HG03025 (cell line): ENCODE measurements at regions not wholly inside any gene's neighbourhood (a gene's known extent, or its start where the extent isn't known, plus 50 kb on each side); places are given as distances from the start of the nearest gene placed in this dataset.
"Not testable (repeated sequence)": the region's sequence is repeated elsewhere in the genome, so short reads cannot be mapped to it uniquely, and the experiment has no call there.

Experiments used
- ATAC-seq: cut with Tn5 transposase; IDR thresholded peaks from one replicate; pipeline ENCODE4 v1.9.1; 2021; ENCODE audit warnings: mild to moderate bottlenecking, moderate library complexity; ENCODE audit not compliant: unreplicated experiment, low FRiP score

DNA sequence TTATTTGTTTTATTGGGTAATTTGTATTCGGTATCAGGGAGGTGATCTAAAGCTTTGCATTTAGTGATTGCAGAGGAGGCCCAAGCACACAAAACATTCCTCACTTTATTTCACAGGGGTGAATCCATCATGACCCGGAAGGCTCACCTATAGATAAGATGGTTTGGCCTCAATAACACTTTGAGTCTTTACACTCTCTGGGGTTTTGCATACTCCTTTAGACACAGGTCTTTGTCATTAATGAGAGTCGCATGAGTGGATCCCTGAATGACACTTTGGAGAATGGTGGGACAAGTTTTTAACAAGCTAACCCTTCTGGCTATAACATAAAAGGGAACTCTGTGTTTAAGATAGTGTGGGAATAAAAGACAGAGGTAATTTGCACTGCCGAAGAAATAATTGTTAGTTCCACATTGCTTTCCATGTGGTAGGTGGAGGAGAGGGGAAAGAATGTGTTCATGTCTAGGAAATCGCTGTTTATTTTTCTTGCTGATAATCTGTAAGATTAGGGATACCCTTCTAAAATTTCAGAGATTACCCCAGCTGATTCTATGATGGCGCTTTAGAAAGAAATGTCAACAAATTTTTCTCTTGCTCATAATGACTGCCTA, 455.8 kb downstream of the TFEC start:
- ATAC-seq: no peak

DNA sequence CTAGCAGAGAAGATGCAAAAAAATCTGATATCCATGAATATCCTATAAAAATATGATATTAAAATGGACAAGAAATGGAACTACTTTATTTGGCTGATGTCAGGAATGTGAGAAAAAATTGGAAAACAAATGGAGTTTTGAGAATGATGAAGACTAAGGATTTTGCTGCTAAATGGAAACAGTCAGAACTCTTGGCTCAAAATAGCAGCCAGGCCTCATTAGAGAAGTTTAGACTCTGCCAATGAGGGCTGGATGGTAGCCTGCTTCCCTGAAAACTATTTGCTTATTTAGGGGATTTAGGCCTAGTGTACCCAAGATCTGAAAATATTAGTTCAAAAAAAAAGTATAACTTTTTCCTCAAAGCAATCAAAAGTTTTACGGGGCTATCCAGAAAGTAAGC, 458.5 kb downstream of the TFEC start:
- ATAC-seq: no peak

DNA sequence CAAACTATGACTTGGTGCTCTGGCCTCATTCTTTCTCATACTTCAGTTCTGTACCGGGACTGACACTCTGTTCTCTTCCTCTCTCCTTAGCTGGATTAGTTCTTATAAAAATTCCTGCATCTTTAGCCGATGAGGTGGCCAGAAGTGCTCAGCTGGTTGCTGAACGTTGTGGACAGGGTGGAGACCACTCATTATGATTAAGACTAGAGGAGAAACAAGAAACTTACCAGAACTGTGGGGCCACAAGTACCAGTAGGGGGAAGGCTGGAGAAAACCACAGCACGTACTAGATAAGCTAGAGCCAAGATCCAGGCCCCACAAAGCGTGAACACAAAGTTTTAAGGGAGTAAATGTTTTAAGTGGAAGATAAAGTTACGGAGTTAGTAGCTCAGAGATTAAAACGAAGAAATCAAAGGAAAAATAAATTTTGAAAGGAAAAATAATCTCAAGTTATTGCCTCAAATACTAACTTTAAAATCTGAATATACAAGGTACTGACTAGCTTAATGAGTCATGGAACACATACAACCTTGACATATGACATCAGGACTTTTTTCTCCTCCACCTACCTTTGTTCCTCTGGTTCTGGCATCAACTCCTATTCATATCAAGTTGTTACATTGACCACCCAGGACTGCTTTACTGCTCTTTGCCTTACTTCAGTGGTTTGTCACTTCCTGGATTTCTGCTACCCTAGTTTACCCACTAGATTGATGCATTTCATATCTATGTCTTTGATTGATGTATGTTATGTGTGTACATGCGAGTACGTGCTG, 469.0 kb downstream of the TFEC start:
- ATAC-seq: no peak

DNA sequence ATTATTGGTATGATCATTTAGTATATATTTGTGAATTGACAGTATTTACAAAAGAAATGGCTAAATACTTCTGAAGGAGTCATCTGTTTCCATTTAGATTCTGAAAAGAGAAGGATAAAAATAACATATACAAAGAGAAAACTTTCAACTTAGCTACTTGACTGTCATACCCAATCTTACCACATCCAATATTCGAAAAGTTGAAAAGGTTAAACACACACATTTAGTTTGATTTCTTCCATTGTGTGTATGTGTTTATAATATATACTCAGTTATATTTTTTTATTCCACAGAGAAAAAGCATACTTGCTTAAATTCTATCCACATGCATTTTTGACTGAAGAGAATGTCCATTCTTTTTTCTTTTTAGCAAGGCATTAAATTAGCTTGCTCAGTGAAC, 470.7 kb downstream of the TFEC start:
- ATAC-seq: no peak

DNA sequence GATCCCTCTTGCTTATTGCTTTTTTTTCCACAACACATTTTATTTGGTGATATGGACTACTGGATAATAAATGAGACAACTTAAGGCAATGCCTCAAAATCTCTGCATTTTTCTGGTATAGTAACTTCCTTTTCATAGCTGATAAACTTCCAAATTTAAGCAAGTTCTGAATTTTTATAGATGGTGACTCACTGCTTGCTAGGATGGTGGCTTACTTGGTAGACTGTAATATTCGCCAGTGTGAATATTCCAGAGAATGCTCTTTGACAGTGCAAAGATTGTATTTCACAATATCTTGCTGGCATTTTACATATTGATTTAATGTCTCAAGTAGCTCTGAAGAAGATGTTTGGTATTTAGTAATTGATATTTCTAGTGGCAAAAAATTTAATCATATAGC, 472.4 kb downstream of the TFEC start:
- no peak for ATAC-seq

DNA sequence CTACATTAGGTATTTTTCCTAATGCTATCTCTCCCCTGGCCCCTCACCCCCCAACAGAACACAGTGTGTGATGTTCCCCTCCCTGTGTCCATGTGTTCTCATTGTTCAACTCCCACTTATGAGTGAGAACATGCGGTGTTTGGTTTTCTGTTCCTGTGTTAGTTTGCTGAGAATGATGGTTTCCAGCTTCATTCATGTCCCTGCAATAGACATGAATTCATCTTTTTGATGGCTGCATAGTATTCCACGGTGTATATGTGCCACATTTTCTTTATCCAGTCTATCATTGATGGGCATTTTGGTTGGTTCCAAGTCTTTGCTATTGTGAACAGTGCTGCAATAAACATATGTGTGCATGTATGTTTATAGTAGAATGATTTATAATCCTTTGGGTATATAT, 473.3 kb downstream of the TFEC start:
- ATAC-seq: not testable (repeated sequence)

DNA sequence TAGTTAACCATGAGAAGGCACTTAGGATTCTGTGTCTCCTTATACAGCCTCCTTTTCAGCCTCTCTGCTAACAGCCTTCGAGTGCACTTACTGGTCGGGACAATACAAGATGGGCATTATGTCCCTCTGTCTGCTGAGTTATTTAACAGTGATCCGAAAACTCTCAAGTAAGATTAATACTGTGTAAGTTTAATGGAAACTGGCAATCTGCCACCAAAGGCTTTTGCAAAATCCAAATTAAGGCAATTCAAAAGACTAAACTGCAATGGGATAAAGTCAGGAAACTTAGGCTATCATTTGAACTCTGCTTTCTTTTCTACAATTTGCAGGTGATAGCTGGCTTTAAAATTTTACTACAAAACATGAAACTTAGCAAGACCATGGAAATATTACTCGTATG, 477.8 kb downstream of the TFEC start:
- ATAC-seq: no peak

DNA sequence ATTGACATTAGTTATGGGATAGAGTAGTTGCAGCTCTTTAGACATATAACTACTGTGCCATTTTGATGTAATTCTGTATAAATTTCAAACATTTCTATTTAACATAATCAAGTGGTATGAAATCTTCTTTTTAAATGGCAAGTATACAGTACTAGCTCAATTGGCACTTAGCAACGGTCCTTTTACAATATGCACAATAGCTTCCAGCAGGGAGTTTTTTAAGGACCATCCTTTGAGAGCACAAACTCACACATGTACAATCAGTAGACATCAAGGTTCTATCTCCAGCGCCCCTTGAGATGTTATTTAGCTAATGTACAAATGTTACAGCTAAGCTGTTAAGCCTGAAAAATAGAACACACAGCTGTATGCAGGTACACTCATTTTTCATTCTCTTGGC, 480.7 kb downstream of the TFEC start:
- no peak for ATAC-seq

DNA sequence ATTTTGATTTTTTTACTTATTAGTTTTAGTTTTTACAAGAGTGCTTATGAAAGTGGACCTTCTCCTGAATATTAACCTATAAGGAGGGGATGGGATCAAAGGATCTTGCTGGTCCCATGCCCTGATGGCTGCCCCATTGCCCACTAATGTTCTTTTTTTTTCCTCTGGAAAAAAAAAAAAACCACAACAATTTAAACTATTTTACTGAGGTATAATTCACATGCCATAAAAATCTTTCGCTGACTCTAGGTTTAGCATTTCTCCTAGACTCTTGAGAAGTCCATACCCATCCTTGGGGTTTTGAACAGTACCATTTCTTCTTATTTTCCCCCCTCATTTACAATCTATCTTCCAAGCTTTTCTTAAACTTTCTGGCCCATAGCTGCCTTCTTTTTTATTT, 481.8 kb downstream of the TFEC start:
- ATAC-seq: no peak

DNA sequence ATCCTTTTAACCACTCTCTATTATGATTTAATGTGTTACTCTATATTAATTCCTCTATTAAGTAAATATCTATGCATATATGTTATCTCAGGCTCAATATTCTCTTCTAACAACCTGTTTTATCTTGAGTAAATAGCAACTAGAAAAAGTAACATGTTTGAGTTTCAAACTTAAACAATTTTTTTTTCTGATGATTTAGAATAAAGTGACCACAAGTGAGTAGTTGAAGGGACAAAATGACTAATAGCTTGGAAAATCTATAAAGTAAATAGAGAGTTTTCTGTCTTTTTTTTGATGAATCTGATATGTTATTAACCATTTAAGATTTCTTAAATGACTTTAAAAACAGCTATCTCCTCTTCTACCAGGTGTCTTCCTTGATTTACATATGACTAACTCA, 483.8 kb downstream of the TFEC start:
- no peak for ATAC-seq

DNA sequence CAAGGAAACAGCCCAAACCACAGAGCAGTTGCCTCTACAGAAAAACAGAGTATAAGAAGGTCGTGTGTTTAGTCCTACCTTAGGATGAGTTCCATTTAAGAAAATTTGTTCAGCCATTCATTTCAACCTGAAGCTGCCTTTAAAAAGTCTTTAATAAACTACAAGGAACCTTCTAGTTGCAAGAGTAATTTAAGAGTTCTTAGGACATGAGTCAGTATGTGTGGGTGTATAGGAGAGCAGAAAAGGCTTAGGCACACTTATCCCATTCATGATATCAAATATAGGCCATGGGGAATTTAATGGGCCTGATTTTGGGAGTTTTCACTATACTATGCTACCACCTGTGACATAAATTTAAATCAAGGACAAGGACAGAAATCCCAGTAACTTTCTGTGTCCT, 496.8 kb downstream of the TFEC start:
- no peak for ATAC-seq

DNA sequence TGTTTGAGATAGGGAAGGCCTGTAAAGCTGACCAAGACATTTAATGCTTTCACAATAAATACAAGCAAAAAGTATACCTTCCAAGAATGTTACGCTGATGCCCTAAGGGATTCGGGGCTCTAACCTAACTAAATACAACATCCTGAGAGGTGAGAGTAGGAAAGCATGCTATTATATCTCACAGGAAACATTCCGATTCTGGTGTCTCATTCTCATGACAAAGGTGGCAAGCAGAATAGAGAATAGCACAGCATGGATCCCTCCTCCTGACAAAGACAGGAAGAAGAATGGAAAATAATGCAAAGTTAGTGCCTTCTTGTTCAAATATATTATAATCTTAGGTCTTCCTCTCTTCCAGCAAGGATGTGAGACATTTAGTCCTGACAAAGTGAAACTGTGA, 504.3 kb downstream of the TFEC start:
- no peak for ATAC-seq

DNA sequence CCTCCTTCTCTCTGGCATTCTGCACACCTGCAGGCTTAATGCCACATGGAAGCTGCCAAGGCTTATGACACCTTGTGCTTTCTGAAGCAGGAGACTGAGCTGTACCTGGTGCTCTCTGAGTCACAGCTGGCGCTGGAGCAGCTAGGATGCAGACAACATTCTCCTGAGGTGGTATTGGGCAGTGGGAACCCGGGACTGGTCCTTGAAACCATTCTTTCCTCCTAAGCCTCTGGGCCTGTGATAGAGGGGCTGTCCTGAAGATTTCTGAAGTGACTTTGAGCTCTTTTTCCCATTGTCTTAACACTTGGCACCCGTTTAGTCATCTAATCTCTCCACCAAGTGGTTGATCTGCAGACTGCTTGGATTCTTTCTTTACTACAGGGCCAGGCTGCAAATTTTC, 508.4 kb downstream of the TFEC start:
- ATAC-seq: no peak

DNA sequence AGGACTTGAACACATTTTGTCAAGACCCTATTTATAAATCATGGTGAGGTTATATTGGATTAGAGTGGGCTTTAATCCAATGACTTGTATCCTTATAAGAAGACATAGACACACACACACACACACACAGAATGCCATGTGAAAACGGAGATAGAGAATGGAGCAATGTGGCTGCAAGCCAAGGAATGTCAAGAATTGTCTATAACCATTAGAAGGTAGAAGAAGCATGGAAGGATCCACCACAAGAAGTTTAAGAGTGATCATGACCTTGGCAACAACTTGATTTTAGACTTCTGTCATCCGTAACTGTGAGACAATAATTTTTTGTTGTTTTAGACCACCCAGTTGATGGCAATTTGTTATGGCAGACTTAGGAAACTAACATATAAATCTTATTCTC, 514.2 kb downstream of the TFEC start:
- ATAC-seq: no peak

DNA sequence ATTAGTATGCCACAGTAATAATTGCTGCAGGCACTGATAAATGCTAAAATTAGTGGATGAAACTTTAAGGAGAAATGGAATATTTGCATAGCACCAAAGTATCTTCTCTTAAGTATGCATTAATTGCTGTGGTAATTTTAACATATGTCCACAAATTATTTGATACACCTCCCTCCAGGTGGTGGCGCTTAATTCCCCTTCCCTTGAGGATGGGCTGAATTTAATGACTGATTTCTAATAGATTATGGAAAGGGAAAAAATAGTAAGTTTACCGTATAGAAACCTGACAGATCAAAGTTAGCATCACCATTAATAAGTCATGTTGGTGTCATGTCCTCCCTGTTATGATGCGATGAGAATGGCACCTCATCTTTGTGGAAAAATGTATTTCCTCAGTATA, 519.2 kb downstream of the TFEC start:
- ATAC-seq: no peak

DNA sequence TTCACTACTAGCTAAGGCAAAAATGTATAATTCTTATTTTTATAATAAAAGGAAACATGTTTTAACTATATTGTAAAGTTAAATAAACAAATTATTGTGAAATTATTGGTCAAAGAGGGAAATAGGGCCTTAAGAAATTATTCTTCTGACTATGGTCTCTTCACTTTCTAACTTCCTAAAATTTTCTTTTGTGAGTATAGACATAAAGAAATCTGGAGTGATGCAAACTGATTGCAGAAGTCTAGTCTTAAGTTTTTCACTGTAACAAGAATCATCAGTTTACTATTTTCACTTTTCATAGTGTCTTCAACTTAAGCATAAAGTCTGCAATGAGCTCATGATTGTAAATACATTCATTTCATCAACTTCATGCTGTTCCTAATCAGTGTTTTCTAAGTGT, 525.4 kb downstream of the TFEC start:
- ATAC-seq: no peak

DNA sequence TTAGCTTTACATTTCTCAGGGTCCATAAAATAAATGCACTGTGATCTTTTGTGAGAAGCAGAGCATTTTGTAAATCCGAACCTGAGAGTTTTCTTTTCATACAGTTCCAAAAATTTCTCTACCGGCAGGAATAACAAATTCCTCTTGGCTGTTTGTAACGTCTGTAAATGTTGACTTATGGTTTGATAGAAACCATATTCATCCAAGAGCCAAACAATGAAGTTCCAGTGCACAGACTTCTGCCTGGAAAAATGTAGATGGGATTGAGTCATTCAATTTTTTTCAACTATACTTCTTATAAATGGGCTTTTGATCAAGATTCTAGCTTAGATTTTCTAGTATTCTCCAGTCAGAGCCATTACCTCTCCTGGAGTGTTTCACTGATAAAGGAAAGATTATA, 530.6 kb downstream of the TFEC start:
- no peak for ATAC-seq

DNA sequence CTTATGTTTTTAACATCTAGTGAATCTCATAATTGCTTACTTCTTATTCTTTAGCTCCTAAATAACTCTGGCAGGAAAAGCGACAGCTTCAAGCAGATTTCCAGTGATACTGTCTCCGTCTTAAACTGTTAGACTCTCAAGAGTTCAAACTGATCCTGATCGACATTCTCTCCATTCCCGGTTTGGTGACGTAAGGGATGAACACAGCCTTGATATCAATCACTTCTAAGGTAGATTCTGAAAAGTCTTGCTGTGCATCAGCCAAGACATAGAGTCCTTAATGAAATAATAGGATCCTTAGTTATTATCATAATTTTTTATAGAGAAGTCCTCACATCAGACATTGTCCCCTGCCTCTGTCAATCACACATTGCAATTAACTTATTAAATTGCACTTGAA, 534.6 kb downstream of the TFEC start:
- ATAC-seq: no peak

DNA sequence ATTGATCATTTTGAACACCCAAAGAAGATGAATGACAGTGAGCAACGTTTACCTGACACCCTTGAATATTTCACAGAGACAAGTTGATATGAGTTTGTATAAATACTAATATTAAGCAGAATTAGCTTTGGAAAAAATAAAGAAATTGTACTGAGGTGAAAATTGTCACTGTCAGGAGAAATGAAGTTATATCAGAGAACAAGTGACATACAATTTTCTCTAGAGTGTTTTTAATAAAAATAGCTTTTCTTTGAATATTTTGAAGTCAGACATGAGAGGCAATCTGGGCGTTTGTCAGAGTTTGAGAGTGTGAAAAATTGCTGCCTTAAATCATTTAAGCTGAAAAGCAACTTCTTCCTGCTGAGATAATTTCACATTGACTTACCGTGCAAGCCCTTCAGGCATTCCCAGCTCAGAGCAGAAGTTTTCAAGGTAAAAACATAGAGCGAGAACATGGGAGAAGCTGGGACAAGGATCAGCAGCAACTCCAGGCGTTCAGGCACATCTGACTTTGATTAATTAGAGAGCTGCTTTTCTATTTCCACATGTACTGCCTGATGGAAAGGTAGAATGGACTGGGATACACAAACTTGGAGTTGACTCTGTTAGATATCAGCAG, 535.9 kb downstream of the TFEC start:
- ATAC-seq: no peak

DNA sequence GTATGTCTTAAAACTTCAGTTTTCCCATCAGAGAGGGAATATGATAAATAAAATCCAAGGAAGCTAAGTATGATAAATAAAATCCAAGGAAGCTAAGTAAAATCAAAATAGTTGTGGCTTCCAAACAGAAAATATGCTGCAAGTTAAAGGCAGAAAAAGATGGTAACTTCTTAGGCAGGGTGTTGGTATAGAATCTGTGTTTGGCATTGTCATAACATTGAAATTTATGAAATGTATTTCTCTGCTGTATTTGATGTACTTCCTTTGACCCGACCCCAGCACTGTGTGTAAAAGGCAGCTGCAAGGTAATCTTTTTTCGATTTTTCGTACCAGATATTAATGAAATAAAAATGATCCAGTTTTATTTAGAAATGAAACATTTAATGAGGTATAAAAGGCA, 537.2 kb downstream of the TFEC start:
- no peak for ATAC-seq

DNA sequence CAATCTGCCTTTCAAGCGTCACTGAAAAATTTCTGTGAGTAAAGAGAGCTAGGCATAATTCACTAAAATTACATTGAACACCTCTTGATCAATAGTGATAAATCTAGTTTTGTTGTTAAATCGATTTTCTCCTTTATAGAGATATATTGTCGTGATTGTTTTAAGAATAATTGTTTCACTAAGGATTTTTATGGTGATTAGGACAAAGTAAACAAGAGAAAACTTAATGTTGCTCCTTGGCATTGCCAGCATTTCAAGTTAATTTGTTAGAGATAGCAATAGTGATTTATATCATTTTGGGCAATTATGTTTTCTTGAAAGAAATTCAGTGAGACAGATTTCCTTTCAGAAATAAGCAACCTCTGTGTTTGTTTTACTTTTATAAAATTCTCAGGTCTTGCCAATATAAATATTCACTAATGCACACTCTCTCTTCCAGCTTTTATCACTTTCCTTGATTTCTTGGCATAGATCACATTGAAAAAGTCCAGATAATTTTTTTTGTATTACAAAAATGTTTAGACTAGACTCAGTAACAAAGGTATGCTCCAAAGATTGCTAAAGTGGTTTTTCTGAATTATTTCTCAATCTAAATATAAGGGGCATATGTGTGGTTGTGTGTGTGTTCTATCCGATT, 538.7 kb downstream of the TFEC start:
- ATAC-seq: no peak

DNA sequence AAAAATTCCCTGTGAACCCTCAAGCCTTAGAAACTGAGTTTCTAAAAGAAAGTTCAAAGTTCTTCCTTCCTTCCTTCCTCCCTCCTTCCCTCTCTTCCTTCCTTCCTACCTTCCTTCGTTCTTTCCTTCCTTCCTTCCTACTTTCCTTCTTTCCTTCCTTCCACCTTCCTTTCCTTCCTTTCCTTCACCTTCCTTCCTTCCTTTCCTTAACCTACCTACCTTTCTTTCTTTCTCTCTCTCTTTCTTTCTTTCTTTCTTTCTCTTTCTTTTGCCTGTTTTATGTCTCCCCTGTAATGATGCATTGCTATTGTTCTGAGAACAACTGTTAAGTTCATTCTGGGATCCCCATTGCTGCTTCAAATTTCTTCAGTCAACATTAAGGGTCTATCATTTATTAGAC, 551.1 kb downstream of the TFEC start:
- no peak for ATAC-seq
